Left cardiac atrium (tissue), 4 donors: ENCODE measurements at regions not wholly inside any gene's neighbourhood (a gene's known extent, or its start where the extent isn't known, plus 50 kb on each side); places are given as distances from the start of the nearest gene placed in this dataset.

ENCODE experiments used
- ATAC-seq, 2 donors: fragments of 200-7000 bp; cut with Tn5 transposase; one replicate each; pipeline ENCODE4 v1.9.1; 2020; ENCODE audit warnings: mild to moderate bottlenecking in 2 of 2, moderate library complexity in 2 of 2
- DNase-seq: peaks from one replicate; pipeline ENCODE4 v3.0.0-alpha.2; 2020
- intact Hi-C, 2 donors: fragments of 100-400 bp; cut with DNase I; formaldehyde crosslinking; loops; one replicate each; pipeline versions ENCODE4 v1.14.1 to v1.15.1; 2022 to 2023
- donor health status: DM: no; HTN: yes; CAD: no.
- donor health status: DM: no; HTN: yes; CAD: no; lungs with severe emphysema.
- donor health status: DM: yes; HTN: yes; CAD: no.
- donor health status: Dilated cardiomyopathy.

DNA sequence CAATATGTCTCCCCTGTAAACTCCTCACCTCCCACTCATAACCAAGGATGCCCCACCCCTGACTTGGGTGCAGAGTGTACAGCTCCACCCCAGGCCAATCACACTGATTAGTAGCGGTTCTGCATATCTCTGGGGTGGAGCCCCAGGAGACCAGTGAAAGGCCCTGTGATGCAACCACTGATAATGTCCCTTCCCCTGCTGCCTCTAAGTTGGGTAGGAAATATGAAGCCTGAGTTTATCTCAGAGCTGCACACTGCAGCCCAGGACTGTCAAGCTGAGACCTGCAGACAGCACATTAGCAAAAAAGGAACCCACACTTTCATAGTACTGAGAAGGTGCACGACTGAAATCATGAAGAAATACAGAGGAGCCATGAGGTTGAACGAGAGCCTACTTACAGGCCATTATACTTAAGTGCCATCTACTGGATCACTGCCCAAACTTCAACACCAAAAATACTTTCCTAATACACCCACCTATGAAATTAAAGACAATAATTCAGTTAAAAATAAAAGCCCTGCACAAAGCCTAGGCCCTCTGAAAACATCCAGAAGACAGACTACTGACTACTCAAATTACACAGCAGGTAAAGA is 455.4 kb upstream of the LRRTM4 start:
- intact Hi-C loops: no loop called here
- DNase-seq (no peak), ATAC-seq (no peak)

DNA sequence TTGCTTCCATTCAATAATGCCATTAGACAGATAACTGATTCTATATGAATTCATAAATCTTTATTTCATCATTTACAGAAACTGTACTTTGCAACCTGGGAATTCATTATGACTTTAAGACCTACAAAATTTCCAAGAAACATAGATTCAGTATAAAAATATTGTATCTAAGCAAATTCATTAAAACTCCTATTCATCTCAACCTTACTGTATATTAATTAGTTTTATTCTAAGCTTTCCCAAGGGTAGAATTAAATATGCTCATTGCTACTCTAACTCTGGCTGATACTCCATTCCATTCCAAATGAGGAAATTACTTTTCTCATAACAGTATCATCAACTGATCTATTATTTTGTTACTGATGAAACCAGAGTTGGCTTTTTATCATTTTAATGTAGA is 473.0 kb upstream of the LRRTM4 start:
- intact Hi-C loops: no loop called here
- ATAC-seq: no peak
- no peak for DNase-seq

DNA sequence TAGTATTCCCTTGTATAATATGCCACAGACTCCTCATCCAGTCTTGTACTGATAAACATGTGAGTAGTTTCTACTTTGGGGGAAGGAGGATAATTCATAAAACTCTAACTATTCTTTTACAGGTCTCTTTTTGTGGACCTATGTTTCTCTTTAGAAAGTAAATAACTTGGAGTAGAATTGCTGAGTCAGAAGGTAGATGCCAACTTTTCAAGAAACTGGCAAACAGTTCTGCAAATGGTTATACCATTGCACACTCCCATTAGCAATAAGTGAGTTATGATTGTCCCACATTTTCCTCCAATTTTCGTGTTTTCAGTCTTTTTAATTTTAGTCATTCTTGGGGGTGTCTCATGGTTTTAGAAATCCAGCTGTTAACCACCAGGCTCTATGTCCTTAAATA is 477.2 kb upstream of the LRRTM4 start:
- DNase-seq (no peak), ATAC-seq (no peak)
- intact Hi-C loops: no loop called here

DNA sequence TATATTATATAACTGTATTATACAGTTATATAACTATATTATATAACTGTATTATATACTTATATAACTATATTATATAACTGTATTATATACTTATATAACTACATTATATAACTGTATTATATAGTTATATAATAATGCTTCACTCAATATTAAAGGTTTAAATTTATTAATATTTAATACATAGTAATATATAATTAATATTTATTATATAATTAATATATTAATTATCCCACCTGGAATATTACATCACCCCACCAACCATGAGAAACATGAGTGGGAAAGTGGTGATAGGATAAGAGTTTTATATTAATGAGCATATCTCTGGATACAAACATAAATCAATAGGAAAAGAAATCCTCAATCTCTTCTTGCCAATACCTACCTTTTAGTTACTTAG is 487.1 kb upstream of the LRRTM4 start:
- DNase-seq (no peak), ATAC-seq (no peak)
- intact Hi-C loops: no loop called here

DNA sequence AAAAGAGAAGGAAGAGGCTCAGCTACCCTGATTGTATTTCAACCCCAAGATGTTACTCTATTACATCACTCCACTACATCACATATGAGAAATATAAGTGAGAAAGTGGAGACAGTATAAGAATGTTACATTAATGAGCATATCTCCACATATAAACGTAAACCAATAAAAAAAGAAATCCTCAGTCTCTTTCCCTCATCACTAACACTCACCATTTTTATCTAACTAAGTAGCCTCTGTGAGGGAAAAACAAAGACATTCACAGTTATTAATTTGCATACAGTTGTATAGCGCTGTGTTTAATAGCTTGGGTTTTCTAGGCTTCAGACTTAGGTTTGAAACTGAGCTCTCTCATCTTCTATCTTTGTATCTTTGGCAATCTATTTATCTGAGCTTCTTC is 489.1 kb upstream of the LRRTM4 start:
- intact Hi-C loops: no loop called here
- DNase-seq (no peak), ATAC-seq (no peak)

DNA sequence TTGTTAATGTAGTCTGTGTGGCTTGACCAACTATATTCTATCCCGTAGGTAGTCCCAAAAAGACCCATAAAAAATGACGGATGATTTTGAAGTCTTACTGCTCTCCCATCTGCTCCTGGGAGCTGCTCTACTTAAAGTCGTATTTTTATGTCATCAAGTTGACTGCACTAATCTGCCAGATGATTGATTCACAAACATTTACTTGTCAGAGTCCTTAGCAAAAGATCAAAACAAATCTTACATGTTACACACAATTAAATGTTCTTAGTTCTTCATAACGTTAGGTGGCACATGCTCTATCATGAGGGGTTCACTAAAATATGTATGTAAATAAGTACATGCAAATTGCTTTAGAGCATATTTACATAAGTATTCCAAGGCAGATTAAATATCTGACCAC is 498.3 kb upstream of the LRRTM4 start:
- no peak for ATAC-seq
- DNase-seq: no peak
- intact Hi-C loops: no loop called here

DNA sequence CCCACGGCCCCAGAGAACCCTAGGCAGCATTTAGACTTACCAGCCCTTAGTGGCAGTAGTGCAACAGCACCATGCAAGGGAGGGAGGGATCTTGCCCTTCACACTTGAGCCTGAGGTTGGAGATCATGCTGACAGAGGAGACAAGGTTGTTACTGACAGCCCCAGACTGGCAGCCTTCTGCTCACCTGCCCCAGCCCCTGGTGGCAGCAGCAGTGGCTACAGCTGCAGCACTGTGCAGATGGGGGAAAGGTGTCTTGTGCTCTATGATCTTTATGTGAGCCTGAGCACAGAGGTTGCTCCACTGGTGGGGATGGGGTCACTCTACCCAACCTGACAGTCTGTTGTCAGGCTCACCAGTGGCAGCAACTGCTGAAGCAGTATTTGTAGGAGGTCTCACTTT is 501.2 kb upstream of the LRRTM4 start:
- no peak for ATAC-seq
- intact Hi-C loops: no loop called here
- no peak for DNase-seq

DNA sequence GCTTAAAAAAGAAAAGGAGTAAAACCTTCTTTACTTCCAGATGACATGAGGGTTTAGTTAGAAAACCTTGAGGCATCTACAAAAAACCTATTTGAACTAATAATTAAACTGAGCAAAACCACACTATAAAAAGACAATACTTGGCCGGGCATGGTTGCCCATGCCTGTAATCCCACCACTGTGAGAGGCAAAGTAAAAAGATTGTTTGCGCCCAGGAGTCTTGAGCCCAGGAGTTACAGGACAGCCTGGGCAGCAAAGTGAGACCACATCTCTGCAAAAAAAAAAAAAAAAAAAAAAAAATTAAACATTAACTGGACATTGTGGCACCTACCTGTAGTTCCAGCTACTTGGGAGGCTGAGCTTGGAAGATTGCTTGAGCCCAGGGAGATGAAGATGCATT is 502.8 kb upstream of the LRRTM4 start:
- intact Hi-C loops: no loop called here
- DNase-seq: no peak
- ATAC-seq: no peak

DNA sequence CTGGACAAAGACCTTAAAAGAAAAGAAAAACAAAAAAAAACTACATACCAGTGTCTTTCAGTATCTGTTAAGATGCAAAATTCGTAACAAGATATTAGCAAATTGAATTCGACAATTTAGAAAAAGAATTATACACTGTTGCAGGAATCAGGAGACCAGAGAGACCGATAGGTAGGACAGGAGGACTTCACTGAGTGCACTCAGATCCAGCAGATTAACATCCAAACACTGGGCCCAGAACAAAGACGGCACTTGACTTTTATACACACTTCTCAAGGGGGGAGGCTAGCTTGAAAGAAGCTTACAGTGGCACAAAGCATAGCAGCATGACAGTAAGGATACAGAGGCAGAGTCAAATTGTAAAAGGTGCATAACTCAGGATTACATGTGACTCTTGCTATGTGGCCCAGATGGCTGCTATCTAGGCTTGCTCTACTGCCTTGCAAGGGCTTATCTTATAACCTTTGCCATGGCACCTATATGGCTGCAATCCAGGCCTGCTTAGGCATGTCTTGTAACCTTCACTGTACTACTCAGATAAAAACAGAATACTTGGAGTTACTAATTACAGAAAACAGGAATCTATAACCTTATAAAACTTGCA is 507.3 kb upstream of the LRRTM4 start:
- DNase-seq (no peak), ATAC-seq (no peak)
- intact Hi-C loops: no loop called here

DNA sequence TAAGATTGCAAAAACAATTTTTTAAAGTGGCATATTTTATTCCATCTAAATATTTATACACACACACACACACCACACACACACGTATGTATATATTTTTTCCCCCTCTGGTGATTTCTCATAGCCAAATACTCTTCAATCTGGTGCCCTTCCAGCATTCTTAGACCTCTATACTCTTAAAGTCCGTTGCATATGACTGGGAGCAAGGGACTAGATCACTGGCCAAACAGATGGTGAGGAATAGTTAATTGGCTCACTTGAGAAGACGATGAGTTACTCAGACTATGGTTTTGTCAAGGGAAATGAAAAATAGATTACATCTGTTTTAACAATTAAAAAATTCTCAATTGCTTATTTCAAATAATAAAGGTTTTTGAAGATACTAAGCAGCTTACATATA is 512.5 kb upstream of the LRRTM4 start:
- no peak for ATAC-seq
- intact Hi-C loops: no loop called here

DNA sequence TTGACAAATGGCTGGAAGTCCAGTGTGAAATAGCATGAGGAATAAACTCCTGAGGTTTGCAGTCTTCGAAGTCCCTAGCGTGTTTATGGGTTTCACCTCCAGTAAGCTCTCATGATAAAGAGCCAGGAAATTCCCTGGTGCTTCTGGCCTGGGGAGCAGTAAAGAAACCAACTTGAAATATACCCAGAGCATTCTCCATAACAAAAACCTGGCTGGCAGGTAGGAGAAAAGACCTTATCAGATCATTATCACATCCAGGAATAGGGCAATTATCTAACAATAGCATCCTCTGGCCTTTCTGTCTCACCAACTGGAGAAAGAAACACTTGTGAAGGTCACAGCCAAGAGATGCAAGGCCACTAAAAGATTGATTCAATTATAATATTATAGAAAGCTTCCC is 513.6 kb upstream of the LRRTM4 start:
- DNase-seq (no peak), ATAC-seq (no peak)
- intact Hi-C loops: no loop called here

More for the DNA sequence above, 512.5 kb upstream of the LRRTM4 start:
- no peak for DNase-seq

DNA sequence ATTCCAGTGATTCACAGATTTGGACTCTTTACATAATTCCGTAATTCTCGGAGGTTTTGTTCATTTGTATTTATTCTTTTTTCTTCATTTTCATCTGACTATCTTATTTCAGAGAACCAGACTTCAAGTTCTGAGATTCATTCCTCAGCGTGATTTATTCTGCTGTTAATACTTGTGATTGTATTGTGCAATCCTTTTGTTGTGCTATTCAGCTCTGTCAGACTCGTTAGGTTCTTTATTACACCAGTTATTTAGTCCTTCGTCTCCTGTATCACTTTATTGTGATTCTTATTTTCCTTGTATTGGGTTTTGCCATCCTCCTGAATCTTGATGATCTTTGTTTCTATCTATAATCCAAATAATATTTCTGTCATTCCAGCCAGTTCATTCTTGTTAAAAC is 529.3 kb upstream of the LRRTM4 start:
- intact Hi-C loops: no loop called here
- DNase-seq (no peak), ATAC-seq (no peak)

DNA sequence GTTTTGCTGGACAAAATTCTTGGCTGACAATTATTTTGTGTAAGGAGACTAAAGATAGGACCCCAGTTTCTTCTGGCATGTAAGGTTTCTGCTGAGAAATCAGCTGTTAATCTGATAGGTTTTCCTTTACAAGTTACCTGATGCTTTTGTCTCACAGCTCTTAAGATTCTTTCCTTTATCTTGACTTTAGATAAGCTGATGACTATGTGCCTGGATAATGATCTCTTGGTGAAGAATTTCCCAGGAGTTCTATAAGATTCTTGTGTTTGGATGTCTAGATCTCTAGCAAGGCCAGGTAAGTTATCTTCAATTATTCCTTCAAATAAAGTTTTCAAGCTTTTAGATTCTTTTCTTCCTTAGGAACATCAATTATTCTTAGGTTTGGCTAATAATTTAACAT is 534.8 kb upstream of the LRRTM4 start:
- DNase-seq (no peak), ATAC-seq (no peak)
- intact Hi-C loops: no loop called here

DNA sequence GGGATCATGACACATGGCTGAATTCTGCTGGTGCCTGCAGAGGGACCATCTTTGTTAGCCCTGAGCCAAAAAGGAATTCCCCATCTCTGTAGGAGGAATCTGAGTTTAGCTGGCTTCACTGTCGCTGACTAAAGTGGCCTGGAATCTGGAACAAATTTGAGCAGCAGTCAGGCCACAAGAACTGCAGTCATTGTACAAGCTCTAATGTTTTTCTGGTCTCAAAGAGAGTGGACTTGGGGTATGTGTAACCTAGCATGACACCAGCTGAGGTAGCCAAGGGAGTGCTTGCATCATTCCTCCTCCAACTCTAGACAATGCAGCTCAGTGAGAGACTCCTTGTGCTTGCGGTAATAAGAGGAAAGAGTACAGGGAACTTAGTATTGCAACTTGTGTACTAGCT is 539.1 kb upstream of the LRRTM4 start:
- no peak for ATAC-seq
- intact Hi-C loops: no loop called here
- DNase-seq: no peak

DNA sequence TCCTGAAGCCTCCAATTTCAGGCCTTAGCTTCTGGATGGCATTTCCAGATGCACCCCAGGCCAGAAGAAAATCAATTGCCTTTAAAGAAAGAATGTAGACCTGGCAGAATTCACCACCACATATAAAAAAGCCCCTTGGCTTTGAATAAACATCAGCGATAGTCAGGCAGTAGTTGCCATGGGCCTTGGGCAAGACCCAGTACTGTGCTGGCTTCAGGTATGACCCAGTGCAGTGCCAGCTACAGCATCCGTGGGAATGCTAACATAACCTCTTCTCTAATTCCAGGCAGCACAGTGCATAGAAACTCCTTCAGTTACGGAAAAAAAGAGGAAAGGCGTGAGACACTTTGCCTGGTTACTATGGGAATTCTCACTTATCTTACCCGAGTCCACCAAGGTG is 539.6 kb upstream of the LRRTM4 start:
- intact Hi-C loops: no loop called here
- DNase-seq (no peak), ATAC-seq (no peak)

DNA sequence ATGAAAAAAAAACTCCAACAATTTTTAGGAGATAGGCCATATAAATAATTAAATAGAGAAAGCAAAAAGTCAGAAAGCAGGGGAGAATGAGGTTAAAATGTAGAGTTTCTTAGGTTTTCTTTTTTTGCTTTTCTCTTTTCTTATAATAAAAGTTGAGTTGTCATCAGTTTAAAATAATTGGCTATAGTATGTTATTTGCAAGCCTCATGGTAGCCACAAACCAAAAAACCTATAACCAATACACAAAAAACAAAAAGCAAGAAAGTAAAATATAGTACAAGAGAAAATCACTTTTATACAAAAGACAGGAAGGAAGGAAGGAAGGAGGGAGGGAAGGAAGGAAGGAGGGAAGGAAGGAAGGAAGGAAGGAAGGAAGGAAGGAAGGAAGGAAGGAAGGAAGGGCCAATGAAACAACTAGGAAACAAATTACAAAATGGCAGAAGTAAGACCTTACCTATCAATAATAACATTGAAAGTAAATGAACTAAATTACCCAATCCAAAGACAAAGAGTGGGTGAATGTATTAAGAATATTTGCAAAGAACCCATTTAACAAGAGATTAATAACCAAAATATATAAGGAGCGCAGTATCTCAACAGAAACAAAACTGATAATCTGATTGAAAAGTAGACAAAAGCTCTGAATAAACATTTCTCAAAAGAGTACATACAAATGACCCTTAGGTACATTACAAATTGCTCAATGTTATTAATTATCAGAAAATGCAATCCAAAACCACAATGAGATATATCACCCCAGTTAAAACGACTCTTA is 541.3 kb upstream of the LRRTM4 start:
- intact Hi-C loops: no loop called here
- no peak for DNase-seq
- no peak for ATAC-seq

DNA sequence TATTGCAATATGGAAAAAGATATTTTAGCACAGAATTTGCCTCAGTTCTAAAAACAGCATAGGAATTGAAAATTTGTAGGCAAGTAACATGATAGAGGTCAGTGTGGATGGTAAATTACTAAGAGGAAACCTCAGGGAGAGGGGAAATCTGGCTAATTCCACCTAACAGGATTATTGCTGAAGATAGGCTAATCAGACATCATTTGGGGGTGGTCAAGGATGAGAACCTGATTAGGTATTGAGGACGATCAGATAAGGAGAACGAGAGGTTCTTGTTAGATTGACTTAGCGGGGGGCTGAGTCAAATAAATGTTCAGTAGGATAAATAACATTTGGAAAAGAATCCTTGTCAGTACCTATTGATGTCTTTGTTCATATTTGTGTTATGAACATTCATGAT is 543.2 kb upstream of the LRRTM4 start:
- ATAC-seq: no peak
- intact Hi-C loops: no loop called here
- no peak for DNase-seq

DNA sequence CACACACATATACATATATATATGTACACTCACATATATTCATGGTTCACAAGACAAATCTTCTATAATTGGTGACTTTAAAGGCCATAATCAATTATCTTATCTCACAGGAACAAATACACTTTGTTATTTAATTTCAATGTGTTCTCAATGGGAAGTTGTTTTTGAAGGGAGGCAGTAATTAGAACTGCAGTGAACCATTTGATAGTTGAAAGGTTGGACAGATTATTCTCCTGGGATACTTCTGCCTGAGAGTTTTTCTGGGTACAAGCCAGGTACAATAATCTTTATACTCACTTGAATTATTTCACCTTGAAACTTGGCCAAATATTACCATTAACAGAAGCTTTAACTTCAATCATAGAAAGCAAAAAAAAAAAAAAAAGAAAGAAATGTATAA is 546.6 kb upstream of the LRRTM4 start:
- no peak for DNase-seq
- ATAC-seq: no peak
- intact Hi-C loops: no loop called here

DNA sequence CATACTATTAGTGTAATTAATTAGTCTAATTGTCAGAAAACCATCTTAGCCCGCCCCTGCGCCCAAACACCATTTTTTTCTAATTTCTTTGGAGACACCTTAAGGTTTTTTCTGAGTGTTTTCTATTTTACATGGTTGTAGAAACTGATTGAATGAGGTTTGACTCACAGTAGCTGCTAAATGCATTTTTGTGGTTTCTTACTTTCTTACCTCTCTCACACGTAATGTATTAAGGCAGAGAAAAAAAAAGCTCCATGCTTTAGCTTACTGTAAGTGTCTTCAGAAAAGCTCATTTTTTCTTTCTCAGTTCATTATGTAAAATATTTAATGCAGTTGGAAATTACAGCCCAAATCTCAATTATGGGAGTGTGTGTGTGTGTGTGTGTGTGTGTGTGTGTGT is 548.5 kb upstream of the LRRTM4 start:
- intact Hi-C loops: no loop called here
- DNase-seq: no peak
- no peak for ATAC-seq

DNA sequence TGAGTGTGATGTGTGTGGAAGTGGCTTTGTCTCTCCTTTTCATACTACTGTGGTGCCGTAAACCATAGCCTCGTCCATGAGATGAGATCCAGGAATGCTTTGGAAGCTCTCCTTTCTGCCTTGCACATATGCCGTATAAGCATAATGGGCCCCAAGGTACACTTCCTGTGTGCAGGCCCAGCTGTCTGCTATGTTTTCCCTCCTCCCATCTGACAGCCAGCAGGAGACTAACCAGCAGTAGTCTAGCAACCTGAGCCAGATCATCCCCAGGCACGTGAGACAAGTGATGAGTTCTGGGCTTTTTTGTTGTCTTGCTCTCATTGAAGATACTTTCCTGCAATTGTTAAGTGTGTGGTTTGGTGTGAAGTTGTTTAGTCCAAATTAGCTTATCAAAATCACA is 555.5 kb upstream of the LRRTM4 start:
- ATAC-seq: no peak

DNA sequence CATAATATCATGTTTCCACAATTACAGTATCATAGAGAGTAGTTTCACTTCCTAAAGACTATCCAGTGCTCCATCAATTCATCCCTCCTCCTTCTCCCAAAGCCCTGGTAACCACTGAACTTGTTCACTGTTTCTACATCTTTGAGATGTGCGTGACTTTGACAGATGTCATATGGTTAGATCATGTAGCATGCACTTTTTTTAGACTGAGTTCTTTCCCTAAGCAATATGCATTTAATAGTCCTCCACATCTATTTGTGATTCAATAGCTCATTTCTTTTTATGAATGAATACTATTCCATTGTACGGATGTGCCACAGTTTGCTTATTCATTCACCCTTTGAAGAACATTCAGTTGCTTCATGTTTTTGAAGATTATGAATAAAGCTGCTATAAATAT is 560.4 kb upstream of the LRRTM4 start:
- intact Hi-C loops: no loop called here
- DNase-seq: no peak
- ATAC-seq: no peak

More for the DNA sequence above, 555.5 kb upstream of the LRRTM4 start:
- intact Hi-C loops: no loop called here
- DNase-seq: no peak
